Colonic mucosa (tissue), 4 donors: ENCODE measurements at regions not wholly inside any gene's neighbourhood (a gene's known extent, or its start where the extent isn't known, plus 50 kb on each side); places are given as distances from the start of the nearest gene placed in this dataset.
"Not testable (repeated sequence)": the region's sequence is repeated elsewhere in the genome, so short reads cannot be mapped to it uniquely, and the experiment has no call there.

Experiments
- DNase-seq: peaks from one replicate; pipeline ENCODE4 v3.0.0-alpha.2; 2020
- H3K27ac ChIP-seq: fragments of 200-600 bp; one replicate; pipeline ENCODE4 v1.8.0; 2021
- H3K27me3 ChIP-seq: fragments of 200-600 bp; one replicate; pipeline ENCODE4 v1.8.0; 2021
- H3K36me3 ChIP-seq: fragments of 200-600 bp; one replicate; pipeline ENCODE4 v1.8.0; 2021
- H3K4me1 ChIP-seq: fragments of 200-600 bp; one replicate; pipeline ENCODE4 v1.8.0; 2021; ENCODE audit warnings: mild to moderate bottlenecking
- H3K4me3 ChIP-seq: fragments of 200-600 bp; one replicate; pipeline ENCODE4 v1.8.0; 2021
- H3K9ac ChIP-seq, 2 donors: one replicate each; pipeline ENCODE4 v1.7.0; 2013; ENCODE audit warnings: control low read depth in 2 of 2, low read depth in 2 of 2, low read length in 2 of 2
- H3K9me3 ChIP-seq: fragments of 200-600 bp; one replicate; pipeline ENCODE4 v1.8.0; 2021
- intact Hi-C: fragments of 100-400 bp; cut with DNase I; formaldehyde crosslinking; loops from one replicate; pipeline ENCODE4 v1.14.1; 2022
- TF ChIP-seq, protein P1 (sequence below): fragments of 200-600 bp; IDR thresholded peaks from one replicate; pipeline ENCODE4 v1.8.0; 2022; ENCODE audit warnings: antibody characterized with exemption, mild to moderate bottlenecking
- donor health status: healthy.
- donor health status: DM: no; HTN: no; CAD: no.
- donor health status: DM: no; HTN: no; CAD: no.

DNA sequence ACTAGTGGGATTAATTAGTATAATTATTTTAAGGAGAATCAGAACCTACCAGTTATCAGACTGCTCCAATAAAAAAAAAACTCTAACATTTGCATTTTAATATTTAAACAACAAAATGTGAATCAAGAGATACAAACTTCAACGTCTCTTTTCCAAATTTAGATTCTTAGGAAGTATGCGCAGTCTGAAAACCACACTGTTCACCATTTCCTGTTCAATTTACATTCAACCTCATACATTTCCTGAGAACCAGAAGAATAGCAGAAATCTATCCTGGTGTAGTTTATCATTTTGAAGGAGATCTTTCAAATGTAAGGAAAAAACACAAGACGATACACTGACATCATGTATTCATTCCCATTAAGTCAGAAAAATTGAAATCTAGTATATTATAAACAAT, 869.2 kb downstream of the EFNA5 start:
- DNase-seq: no peak
- Histone ChIP-seq H3K4me3 (no peak overlapping the region), H3K9me3 (no peaks in the 10 kb centered on the region), H3K9ac (no peak overlapping the region), H3K4me1 (no peaks in the 10 kb centered on the region), H3K36me3 (no peaks in the 10 kb centered on the region), H3K27ac (no peak overlapping the region), H3K27me3 (no peaks in the 10 kb centered on the region)
- TF ChIP-seq, protein P1, sequence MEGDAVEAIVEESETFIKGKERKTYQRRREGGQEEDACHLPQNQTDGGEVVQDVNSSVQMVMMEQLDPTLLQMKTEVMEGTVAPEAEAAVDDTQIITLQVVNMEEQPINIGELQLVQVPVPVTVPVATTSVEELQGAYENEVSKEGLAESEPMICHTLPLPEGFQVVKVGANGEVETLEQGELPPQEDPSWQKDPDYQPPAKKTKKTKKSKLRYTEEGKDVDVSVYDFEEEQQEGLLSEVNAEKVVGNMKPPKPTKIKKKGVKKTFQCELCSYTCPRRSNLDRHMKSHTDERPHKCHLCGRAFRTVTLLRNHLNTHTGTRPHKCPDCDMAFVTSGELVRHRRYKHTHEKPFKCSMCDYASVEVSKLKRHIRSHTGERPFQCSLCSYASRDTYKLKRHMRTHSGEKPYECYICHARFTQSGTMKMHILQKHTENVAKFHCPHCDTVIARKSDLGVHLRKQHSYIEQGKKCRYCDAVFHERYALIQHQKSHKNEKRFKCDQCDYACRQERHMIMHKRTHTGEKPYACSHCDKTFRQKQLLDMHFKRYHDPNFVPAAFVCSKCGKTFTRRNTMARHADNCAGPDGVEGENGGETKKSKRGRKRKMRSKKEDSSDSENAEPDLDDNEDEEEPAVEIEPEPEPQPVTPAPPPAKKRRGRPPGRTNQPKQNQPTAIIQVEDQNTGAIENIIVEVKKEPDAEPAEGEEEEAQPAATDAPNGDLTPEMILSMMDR: no peak
- intact Hi-C loops: no loop called here

DNA sequence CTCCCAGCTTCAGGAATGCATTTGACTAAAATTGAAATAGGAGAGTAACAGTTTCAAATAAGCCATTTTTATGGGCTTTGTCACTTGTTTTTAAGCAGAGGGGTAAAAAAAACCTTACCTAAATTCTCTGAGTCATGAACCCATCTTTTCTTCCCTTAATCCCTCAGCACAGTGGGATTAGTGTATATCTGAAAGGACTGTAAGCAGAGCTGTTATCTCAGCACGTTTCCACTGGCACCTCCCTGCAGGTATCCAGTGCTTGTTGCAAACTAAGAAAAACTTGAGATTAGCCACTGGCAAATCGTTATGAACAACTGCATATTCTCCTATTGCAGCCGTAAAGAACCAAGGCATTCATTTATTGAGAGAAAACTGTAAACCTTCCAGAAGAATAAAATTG, 872.7 kb downstream of the EFNA5 start:
- Histone ChIP-seq H3K9me3 (no peaks in the 10 kb centered on the region), H3K9ac (no peak overlapping the region), H3K27ac (no peak overlapping the region), H3K4me3 (no peak overlapping the region), H3K4me1 (no peaks in the 10 kb centered on the region), H3K36me3 (no peaks in the 10 kb centered on the region), H3K27me3 (no peaks in the 10 kb centered on the region)
- TF ChIP-seq, protein P1: no peak
- intact Hi-C loops: no loop called here
- DNase-seq: no peak

DNA sequence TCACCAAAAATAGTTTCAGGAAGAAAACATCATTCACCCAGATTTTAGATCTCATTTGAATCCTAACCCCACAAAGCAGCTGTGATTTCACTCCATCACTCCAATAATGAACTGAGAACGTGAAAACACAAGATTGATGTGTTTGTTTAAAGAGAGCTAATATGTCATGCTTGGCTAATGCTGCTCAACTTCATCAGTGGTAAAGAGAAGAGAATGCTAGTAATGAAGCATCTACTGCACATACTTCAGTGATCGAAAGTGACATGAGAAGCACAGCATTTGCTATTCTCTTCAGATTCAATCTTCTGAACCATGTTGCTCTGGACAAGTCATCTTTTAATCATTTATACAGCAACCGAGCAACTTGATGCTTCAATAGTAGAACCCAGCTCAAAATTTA, 874.7 kb downstream of the EFNA5 start:
- Histone ChIP-seq H3K27me3 (no peaks in the 10 kb centered on the region), H3K36me3 (no peaks in the 10 kb centered on the region), H3K27ac (no peak overlapping the region), H3K4me3 (no peak overlapping the region), H3K9ac (no peak overlapping the region), H3K4me1 (no peaks in the 10 kb centered on the region), H3K9me3 (no peaks in the 10 kb centered on the region)
- intact Hi-C loops: no loop called here
- TF ChIP-seq, protein P1: no peak
- DNase-seq: no peak

DNA sequence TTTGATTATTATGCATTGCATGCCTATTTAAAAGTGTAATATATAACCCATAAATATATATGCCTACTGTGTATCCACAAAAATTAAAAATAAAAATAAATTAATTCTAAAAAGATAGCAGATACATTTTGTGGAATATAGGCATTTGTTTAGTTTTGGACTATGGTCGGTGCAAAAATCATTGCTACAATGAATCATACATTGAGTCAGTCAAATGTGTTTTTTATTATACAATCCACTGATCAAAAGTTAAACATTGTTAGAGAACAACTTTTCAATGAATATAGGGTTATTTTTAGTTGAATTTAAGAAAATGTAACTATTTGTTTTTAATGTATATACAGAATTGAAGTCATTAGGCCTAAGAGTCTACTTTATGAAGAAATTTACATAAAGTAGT, 885.9 kb downstream of the EFNA5 start:
- intact Hi-C loops: no loop called here
- no peak overlapping the region for H3K27ac ChIP-seq
- no peaks in the 10 kb centered on the region for H3K27me3 ChIP-seq
- H3K4me1 ChIP-seq: no peaks in the 10 kb centered on the region
- no peaks in the 10 kb centered on the region for H3K36me3 ChIP-seq
- no peak overlapping the region for H3K4me3 ChIP-seq
- no peaks in the 10 kb centered on the region for H3K9me3 ChIP-seq
- H3K9ac ChIP-seq: no peak overlapping the region
- TF ChIP-seq, protein P1: no peak
- DNase-seq: no peak

DNA sequence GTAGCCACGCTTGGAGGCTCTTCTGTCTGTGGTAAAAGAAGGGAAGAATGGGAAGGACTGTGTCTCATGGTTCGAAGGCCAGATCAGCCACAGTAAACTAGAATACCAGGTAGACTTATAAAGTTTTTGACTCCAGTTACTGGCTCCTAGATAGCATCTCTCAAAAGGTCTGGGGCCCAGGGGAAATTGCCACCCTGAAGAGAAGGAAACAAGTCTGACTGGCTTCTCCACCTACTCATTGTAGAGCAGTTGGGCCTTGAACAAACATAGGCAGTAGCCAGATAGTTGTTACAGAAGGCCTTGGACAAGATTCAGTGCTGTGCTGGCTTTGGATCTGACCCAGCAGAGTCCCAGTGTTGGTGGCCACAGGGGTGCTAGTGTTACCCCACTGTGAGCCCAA, 890.4 kb downstream of the EFNA5 start:
- Histone ChIP-seq H3K9me3 (no peaks in the 10 kb centered on the region), H3K4me3 (no peak overlapping the region), H3K9ac (no peak overlapping the region), H3K27me3 (no peaks in the 10 kb centered on the region), H3K27ac (no peak overlapping the region), H3K4me1 (no peaks in the 10 kb centered on the region), H3K36me3 (no peaks in the 10 kb centered on the region)
- TF ChIP-seq, protein P1: no peak
- no peak for DNase-seq
- intact Hi-C loops: no loop called here

DNA sequence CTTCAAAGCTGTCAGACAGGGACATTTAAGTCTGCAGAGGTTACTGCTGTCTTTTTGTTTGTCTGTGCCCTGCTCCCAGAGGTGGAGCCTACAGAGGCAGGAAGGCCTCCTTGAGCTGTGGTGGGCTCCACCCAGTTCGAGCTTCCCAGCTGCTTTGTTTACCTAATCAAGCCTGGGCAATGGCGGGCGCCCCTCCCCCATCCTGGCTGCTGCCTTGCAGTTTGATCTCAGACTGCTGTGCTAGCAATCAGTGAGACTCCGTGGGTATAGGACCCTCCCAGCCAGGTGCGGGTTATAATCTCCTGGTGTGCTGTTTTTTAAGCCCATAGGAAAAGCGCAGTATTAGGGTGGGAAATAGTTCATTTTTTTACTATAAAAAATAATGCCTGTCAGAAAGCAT, 894.2 kb downstream of the EFNA5 start:
- H3K27me3 ChIP-seq, H3K27ac ChIP-seq, H3K4me1 ChIP-seq, H3K9ac ChIP-seq, H3K9me3 ChIP-seq, intact Hi-C loops, H3K36me3 ChIP-seq, H3K4me3 ChIP-seq, DNase-seq: not testable (repeated sequence)
